HS-27A (cell line): ENCODE measurements at regions not wholly inside any gene's neighbourhood (a gene's known extent, or its start where the extent isn't known, plus 50 kb on each side); places are given as distances from the start of the nearest gene placed in this dataset.
"Not testable (repeated sequence)": the region's sequence is repeated elsewhere in the genome, so short reads cannot be mapped to it uniquely, and the experiment has no call there.

Experiments
- DNase-seq: peaks from one replicate; pipeline ENCODE4 v3.0.0-alpha.2; 2012; ENCODE audit warnings: low read depth, missing footprints

- no peak for DNase-seq
Measured at GRCh38 chr11:86145439-86146156, 76.7 kb upstream of the PICALM start.

DNA sequence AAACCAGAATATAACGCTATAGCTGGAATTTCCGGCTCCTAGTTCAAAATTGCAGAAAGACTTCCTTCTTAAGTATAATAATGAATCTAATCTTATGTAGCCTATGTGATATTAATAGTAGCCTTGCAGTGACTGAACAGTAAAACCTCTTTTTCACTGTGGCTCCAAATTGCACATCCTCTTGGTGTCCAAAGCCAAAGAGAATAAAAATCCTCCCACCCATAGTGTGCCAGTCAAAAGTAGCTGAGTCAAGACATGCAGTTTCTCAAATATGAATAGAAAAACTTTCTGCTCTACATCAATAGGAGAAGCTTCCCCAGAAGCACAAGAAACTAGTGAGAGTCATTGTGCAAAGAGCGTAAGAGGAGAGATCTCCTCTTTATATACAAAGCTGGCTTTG, 76.0 kb upstream of the PICALM start:
- no peak for DNase-seq

DNA sequence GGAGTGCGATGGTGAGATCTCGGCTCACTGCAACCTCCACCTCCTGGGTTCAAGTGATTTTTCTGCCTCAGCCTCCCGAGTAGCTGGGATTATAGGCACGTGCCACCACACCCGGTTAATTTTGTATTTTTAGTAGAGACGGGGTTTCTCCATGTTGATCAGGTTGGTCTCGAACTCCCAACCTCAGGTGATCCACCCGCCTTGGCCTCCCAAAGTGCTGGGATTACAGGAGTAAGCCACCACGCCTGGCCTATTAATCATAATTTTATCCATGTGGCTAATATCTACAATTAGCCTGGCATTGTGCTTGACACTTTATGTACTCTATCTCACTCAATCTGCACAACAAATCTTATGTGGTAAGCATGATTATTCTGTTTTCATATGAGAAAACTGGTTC, 75.2 kb upstream of the PICALM start:
- not testable (repeated sequence) for DNase-seq

DNA sequence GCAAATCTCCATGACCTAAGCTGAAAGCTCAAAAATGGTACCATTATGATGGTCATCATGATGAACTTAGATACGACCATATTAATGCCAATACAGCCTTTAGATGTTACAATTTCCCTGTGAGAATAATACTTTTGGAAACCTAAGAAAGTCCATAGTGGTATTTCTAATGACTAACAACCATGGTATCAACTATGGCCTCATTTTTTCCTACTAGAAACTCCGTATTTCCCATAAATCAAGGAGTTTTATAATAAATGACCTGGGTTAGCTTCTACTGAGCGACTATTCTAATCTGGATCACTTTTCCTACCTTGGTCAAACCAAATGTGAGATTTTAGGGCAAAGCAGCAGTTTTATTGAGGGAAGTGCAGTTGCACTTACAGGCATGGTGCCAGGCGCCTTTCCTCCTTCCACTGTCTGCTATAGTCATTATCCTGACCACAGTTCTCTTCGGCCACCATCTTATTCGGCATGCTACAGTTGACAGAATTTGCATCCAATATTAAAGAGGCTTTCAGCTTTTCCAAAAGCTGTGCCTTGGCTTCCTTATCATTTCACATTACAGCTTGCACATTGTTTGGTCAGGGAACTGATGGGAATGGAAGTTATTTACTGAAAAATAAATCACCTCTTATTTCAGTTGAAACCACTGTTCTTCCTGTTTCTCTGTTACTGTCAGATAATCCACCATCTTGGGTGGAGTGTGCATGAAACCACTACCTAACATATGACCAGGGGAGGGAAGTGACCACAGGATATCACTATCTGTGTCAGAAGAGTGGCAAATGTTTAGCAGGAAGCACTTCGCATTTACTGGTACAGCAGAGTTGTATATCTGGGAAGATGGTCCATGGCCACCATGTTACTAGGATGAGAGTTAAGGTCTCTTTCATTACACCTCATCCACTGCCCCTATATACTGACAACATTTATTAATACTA, 74.5 kb upstream of the PICALM start:
- DNase-seq: no peak

DNA sequence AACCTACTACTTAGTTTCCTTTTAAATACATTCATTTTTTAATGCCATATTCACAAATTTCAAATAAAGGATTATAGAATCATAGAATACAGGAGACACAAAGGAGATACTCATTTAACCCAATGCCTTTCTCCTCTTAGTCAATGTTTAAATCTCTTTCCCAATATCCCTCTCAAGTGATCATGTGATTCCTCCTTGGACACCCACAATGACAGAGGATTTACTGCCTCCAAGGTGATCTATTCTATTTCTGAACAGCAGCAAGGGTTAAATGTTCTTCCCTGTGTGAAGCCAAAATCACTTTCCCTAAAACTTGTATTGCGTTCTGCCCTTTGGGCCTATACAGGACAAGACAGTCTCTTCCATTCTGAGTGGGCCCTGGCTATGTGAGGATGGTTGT, 73.3 kb upstream of the PICALM start:
- DNase-seq: no peak

DNA sequence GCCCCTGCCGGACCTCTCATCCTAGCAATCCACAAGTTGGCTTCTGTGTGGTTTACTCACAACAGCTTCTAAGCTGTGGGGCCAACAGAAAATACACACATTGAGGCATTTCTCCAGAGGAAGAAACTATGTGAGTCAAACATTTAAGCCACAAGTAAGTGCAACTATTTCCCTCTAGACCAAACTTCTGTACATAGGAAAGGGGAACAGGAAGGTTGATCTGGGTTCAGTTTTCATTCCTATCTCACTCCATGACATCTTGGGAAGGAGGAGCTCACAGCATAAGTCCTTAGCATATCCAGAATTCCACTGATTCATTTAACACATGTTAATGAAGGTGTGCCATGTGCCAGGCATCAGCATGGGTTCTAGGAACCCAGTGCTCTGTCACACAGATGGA, 72.8 kb upstream of the PICALM start:
- DNase-seq: no peak

DNA sequence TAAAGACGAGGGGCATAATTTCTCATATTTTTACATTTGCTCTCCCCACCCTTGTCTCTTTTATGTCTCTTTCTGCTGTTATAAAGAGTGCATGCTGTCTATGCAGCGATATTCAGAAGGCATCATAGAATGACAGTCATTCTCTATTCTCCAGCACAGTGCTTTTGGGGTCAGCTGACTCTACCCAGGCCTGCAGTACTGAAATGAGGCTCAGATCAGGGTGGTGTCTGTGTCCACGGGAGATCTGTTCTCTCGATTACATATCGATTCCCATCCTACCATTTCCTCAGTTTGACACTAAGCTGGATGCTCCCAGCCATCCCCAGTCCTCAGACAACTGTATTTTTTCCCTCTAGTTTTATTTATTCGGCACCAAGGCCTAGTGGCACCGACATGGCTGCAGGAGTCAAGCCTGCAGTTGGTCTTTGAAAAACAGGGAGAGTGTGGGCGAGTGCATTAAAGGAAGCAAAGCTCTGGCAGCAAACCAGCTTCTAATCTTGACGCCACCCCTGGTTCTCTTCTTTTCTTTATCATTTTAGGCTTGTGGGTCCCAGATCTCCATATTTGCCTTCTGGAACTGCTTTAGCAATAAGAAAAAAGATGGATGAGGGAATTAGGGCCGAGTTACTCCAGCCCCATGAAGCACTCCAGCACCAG, 71.6 kb upstream of the PICALM start:
- DNase-seq: no peak

GRCh38 chr11:86138958-86139357, 70.1 kb upstream of the PICALM start:
- DNase-seq: no peak

GRCh38 chr11:86136538-86136937, 67.7 kb upstream of the PICALM start:
- DNase-seq: no peak

- no peak for DNase-seq
Measured at GRCh38 chr11:86135319-86135714, 66.4 kb upstream of the PICALM start.

DNA sequence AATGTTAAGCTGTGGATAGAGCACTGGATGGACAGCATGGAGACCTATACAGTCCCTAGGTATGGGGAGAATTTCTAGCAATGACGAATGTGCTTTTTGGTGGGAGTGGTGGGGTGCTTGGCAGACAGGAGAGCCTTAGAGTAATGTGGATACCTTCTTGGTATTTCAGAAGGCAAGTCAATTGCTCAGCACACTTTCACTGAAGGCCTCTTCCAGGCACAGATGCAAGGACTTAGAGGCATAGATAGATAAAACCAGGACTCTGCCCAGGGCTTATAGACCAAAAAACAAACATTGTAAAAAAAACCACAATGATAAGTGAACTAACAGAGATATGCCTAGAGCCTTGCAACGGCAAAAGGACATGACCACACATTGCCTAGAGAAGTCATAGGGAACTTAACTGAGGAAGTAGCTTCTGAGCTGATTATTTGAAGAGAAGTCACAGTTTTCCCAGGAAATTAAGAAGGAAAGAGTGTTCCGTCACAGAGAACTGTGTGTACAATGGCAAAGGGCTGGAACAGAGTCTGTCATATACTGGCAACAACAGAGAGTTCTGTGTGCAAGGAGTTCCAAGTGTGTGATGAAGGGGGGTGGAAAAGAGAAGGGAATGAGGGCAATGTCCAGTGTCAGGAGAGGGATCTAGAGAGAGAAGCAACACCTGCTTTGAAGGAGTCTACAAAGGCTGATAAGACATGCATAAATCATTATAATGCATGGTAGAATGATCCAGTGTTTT, 65.9 kb upstream of the PICALM start:
- no peak for DNase-seq

- no peak for DNase-seq
Measured at GRCh38 chr11:86132667-86133249, 63.9 kb upstream of the PICALM start.

DNA sequence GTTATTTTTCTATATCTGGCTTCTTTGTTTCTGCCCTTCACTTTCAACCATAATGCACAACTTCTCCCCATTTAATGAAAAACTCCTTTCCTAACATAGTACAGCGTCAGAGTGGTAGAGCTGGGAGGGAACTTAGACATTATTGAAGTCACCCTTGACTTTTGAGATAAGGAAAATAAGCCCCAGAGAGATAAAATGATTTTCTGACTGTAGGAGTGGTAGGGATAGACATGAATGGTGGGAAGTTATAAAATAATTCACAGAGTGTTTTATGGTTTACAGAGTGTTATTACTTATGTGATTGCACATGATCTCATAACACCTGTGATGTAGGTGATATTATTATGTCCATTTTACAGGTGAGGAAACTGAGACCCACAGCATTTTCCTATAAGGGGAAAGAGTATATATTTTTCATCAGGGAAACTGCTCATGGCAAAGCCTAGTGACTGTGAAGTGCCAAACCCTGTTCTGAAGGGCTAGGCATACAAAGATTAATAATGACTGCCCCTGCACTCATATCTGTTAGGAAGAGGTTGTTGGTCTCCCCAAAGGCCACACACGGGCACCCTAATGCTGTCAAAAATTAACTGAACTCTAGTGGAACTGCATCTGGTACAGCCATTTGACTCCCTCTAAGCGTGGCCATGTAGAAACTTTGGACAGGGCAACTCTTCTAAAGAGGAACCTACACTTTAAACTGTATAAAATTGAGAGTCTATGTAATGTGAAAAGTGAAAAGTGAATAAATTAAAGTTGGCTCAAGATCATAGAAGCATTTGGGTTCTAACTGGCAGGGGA, 61.1 kb upstream of the PICALM start:
- no peak for DNase-seq

DNA sequence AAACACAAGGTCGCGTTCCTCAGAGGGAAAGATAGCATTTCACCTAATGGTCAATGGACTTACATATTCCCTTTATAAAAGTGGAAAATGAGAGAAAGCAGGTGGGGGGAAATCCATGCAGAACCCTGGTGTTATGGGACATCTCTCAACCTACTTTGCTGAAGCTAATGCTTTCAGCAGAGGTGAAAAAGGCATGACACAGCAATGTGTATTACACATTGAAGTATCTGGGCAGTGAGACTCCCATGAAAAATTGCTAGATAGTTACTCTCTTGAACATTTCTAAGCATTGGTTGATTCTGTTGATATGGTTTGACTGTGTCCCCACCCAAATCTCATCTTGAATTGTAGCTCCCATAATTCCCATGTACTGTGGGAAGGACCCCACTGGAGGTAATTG, 60.0 kb upstream of the PICALM start:
- no peak for DNase-seq

GRCh38 chr11:86126862-86127261, 58.0 kb upstream of the PICALM start:
- DNase-seq: no peak

DNA sequence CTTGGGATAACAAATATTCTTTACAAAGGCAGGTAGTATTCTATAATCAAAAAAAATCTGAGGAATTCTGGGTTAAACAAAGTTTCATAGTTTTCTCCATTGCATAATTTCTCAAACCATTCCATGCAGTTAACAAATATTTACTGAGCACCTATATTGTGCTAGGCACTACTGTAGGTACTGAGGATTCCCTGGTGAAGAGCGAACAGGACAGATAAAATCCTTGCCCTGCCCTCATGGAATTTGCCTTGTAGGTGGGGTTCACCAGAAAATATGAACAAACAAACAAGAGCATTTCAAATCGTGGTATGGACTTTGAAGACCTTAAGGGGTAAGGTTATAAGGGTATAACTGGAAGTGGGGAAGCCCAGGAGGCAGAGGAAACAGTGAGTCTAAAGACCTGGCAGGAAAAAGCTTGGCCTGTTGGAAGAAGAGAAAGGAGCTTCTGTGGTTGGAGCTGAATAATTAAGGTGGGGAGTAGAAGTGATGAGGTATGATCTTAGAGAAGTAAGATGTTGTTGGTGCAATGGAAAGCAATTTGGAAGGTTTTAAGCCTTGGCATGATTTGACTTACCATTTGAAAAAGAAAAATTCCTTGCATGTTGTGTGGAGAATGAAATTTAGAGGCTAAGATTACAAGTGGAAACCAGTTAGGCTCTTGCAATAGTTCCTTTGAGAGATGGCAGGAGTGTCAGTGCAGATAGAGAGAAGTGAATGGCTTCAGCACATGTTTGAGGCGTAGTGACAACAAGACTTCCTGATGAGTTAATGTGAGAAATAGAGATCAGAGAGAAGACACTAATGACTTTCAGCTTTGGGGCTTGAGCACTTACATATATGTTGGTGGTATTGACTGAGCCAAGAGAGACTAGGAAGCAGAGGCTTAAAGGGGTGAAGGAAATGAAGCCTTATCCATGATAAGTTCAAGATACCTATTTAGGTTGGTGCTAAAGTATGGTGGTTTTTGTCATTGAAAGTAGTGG, 55.7 kb upstream of the PICALM start:
- DNase-seq: no peak

DNA sequence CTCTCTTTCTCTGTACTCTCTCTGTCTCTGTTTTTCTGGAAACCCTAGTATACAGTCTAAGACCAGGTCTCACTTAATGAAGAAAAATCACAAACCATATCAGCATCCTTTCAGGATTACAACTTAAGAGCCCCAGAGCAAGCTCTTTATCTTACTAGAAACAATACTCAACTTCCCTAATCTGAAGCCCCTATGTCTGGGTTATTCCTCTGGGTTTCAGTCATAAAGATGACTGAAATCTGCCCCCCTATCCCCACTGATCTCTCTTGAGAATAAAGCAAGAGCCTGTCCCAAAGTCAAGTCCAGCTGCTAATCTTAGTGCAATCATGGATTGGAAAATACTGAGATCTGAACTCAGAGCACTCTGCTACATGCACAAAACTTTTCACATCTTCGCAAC, 53.9 kb upstream of the PICALM start:
- DNase-seq: no peak

DNA sequence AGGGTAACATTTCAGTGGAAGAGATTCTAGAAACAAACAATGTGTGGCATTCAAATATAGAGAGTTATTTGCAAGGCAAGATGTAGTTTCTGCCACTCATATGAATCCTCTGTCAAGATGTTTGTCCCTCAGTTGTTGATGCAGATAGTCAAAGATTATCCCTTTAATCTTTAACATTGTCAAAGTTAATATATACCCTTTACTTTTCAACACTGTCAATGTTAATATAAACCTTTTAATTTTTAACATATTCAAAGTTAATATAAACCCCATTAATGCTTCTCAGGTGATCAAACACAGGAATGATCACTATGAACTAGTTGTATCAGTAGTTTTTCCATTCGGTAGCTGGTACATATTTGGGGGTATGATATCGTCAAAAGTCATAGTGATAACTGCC, 51.9 kb upstream of the PICALM start:
- DNase-seq: no peak

GRCh38 chr11:86119906-86120305, 51.0 kb upstream of the PICALM start:
- DNase-seq: no peak

DNA sequence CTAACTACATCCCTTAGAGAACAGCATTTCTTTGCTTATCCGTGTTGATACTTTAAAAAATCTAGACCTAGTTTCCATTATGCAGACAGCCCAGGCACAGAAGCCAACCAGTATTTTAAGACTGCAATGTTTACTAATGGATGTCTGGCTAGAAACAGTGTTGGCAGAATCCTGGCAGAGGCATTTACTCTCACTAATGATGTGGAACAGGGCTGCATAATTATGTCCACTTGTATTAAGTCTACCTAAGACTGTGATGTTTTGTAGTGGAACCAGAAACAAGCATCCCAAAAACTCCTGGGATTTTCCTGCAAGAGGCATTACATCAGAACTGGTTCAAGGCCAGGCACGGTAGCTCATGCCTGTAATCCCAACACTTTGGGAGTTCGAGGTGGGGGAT, 50.2 kb upstream of the PICALM start:
- DNase-seq: no peak
